Mesothelial cell of epicardium (in vitro differentiated cells): ENCODE measurements at regions not wholly inside any gene's neighbourhood (a gene's known extent, or its start where the extent isn't known, plus 50 kb on each side); places are given as distances from the start of the nearest gene placed in this dataset.
"Not testable (repeated sequence)": the region's sequence is repeated elsewhere in the genome, so short reads cannot be mapped to it uniquely, and the experiment has no call there.

Experiments
- DNase-seq, 2 experiments: peaks; one replicate each; pipeline ENCODE4 v3.0.0; 2021; ENCODE audit warnings: low spot score in 2 of 2; ENCODE audit not compliant: unreplicated experiment in 2 of 2
- H3K27ac Mint-ChIP-seq: 2 replicates; pipeline ENCODE4 v1.8.0; 2021; ENCODE audit warnings: mixed read lengths
- H3K27me3 Mint-ChIP-seq: 2 replicates; pipeline ENCODE4 v1.8.0; 2021; ENCODE audit warnings: low read depth, mixed read lengths
- H3K36me3 Mint-ChIP-seq: 2 replicates; pipeline ENCODE4 v1.8.0; 2021; ENCODE audit warnings: mixed read lengths
- H3K4me1 Mint-ChIP-seq: 2 replicates; pipeline ENCODE4 v1.8.0; 2021; ENCODE audit warnings: mixed read lengths
- H3K4me3 Mint-ChIP-seq: 2 replicates; pipeline ENCODE4 v1.8.0; 2021; ENCODE audit warnings: mild to moderate bottlenecking, moderate library complexity, mixed read lengths
- H3K9me3 Mint-ChIP-seq: 2 replicates; pipeline ENCODE4 v1.8.0; 2021; ENCODE audit warnings: mixed read lengths
- CTCF ChIP-seq: fragments of 200-600 bp; sonication (generic); IDR thresholded peaks from one replicate; pipeline ENCODE4 v1.5.0; 2021; ENCODE audit warnings: antibody characterized with exemption; ENCODE audit not compliant: unreplicated experiment

GRCh38 chr5:25550793-25551192, 906.0 kb upstream of the CDH10 start:
- H3K36me3 Mint-ChIP-seq, result no peaks in the 10 kb centered on the region
- H3K27ac Mint-ChIP-seq, result no peak overlapping the region
- H3K4me1 Mint-ChIP-seq, result peaks cover 9% of the 10 kb centered on the region
- peaks cover 7% of the 10 kb centered on the region for H3K9me3 Mint-ChIP-seq
- no peaks in the 10 kb centered on the region for H3K27me3 Mint-ChIP-seq
- no peak for TF ChIP-seq CTCF
- no peak for DNase-seq
- H3K4me3 Mint-ChIP-seq, result no peak overlapping the region

DNA sequence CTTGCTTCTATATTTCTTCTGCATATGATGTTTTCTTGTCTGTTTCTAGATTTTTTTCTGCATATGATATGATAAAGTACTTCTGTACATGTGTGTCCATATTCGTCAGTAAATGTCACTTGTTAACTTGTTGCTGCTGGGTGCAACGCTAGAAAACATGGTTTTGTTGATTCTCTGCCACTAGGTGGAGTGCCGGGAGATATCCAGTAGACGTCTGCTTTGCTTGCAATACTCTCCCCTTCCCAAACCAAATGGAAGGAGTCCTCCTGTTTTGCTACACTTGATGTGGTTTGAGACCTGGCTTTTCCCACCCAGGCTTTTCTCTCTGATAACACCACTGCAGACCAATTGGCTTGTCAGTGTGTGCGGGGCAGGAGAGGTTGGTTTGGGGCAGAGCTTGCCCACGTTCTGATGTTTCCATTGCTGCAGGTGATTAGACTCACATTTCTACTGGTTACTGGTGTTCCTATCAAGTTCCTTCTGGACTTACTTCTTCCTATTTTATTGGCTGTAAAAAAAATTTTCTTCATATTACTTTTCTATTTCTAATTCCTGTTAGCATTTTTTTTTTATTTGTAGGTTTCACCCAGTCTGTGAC, 900.0 kb upstream of the CDH10 start:
- Mint-ChIP-seq H3K36me3 (no peaks in the 10 kb centered on the region), H3K4me1 (no peaks in the 10 kb centered on the region), H3K27ac (no peak overlapping the region), H3K4me3 (no peak overlapping the region), H3K9me3 (peaks cover 10% of the 10 kb centered on the region), H3K27me3 (no peaks in the 10 kb centered on the region)
- peak; percentile 21 for TF ChIP-seq CTCF
- DNase-seq, result no peak

GRCh38 chr5:25540628-25541027, 895.9 kb upstream of the CDH10 start:
- H3K27me3 Mint-ChIP-seq, result no peaks in the 10 kb centered on the region
- H3K27ac Mint-ChIP-seq, result no peak overlapping the region

DNA sequence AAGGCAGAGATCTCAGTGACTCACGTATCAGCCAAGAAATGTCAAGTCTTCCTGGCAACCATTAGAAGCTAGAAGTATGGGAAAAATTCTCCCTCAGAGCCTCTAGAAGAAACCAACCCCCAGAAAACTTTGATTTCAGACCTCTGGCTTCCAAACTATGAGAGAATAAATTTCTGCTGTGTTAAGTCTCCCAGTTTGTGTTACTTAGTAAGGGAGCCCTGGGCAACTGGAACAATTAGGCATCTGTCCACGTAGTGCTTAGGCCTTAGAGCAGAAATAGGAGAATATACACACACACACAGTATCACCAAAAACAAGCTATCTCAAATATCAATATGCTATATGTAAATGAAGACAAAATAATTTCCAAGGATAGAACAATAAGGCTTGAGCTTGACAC, 894.8 kb upstream of the CDH10 start:
- DNase-seq, result no peak
- no peaks in the 10 kb centered on the region for H3K27me3 Mint-ChIP-seq
- no peaks in the 10 kb centered on the region for H3K36me3 Mint-ChIP-seq
- no peak overlapping the region for H3K4me3 Mint-ChIP-seq
- H3K4me1 Mint-ChIP-seq, result no peaks in the 10 kb centered on the region
- H3K27ac Mint-ChIP-seq, result no peak overlapping the region
- TF ChIP-seq CTCF, result no peak
- no peaks in the 10 kb centered on the region for H3K9me3 Mint-ChIP-seq

More at GRCh38 chr5:25540628-25541027, 895.9 kb upstream of the CDH10 start:
- Mint-ChIP-seq H3K36me3 (no peaks in the 10 kb centered on the region), H3K9me3 (peaks cover 2% of the 10 kb centered on the region), H3K4me1 (no peaks in the 10 kb centered on the region), H3K4me3 (no peak overlapping the region)
- DNase-seq, result no peak
- TF ChIP-seq CTCF, result no peak

- not testable (repeated sequence) for H3K27ac Mint-ChIP-seq, H3K4me3 Mint-ChIP-seq, H3K9me3 Mint-ChIP-seq, H3K4me1 Mint-ChIP-seq, H3K36me3 Mint-ChIP-seq, H3K27me3 Mint-ChIP-seq, DNase-seq
These were observed 891.7 kb upstream of the CDH10 start for GRCh38 chr5:25536461-25536860.

DNA sequence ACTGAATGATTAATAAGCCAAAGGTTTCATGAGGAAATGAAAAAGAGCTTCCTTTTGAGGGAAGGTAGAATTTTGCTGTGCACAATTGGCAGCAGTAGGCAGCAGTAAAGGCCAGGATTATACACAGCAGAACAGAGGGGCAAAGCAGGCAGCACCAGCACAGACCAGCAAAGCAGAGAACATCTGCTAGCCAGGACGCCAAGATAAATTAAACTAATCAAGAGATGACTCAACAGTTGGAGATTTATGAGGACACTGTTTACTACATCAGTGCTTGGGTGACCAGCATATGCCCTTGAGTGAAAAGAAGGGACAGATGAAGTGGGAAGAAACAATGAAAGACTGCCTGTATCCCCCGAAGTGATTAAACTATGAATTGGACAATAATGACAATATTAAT, 871.4 kb upstream of the CDH10 start:
- no peaks in the 10 kb centered on the region for H3K27me3 Mint-ChIP-seq
- H3K36me3 Mint-ChIP-seq, result no peaks in the 10 kb centered on the region
- peaks cover 8% of the 10 kb centered on the region for H3K9me3 Mint-ChIP-seq
- TF ChIP-seq CTCF, result no peak
- no peak for DNase-seq
- H3K27ac Mint-ChIP-seq, result no peak overlapping the region
- H3K4me3 Mint-ChIP-seq, result no peak overlapping the region
- no peaks in the 10 kb centered on the region for H3K4me1 Mint-ChIP-seq
